GM12878 (cell line): ENCODE measurements at regions not wholly inside any gene's neighbourhood (a gene's known extent, or its start where the extent isn't known, plus 50 kb on each side); places are given as distances from the start of the nearest gene placed in this dataset.

ENCODE experiments used
- ATAC-seq: fragments of 200-7000 bp; cut with Tn5 transposase; 3 replicates; pipeline ENCODE4 v1.9.1; 2020; ENCODE audit warnings: mild to moderate bottlenecking, moderate library complexity
- BruUV-seq: library from RNA; stranded (reverse); fragments of 400-500 nt; replicated peaks from 2 replicates; lab custom pipeline; 2021; lab: Mats Ljungman, UMichigan
- CTCF ChIA-PET: fragments of 300-600 bp; sonication (Branson Sonifier 250); formaldehyde crosslinking; extraction: SDS; loops from one replicate; lab custom pipeline; 2021; ENCODE audit warnings: inconsistent platforms; lab: Yijun Ruan, JAX
- POLR2A ChIA-PET: fragments of 350-600 bp; formaldehyde crosslinking; extraction: SDS; loops from one replicate; lab custom pipeline; 2021; ENCODE audit warnings: inconsistent platforms; lab: Charles Lee
- RAD21 ChIA-PET: fragments of 300-600 bp; sonication (Branson Sonifier 250); formaldehyde crosslinking; loops from one replicate; lab custom pipeline; 2023; ENCODE audit warnings: antibody characterized with exemption; ENCODE audit not compliant: unreplicated experiment; lab: Charles Lee
- SMC1A ChIA-PET: fragments of 300-600 bp; sonication (Branson Sonifier 250); formaldehyde crosslinking; loops from one replicate; lab custom pipeline; 2023; ENCODE audit not compliant: unreplicated experiment, uncharacterized antibody; lab: Charles Lee
- DNase-seq: peaks from one replicate; pipeline ENCODE4 v3.0.0-alpha.2; 2011; ENCODE audit warnings: low read depth, low spot score
- FAIRE-seq: peaks from 3 replicates; lab custom pipeline; 2011; peaks lifted over from hg19 to GRCh38; lab: Jason Lieb, UNC
- H2AFZ ChIP-seq: 2 replicates; pipeline ENCODE4 v1.6.0; 2011; ENCODE audit warnings: low read depth, low read length, control low read depth; ENCODE audit not compliant: control insufficient read depth
- H3K27ac ChIP-seq: 2 replicates; pipeline ENCODE4 v1.5.1; 2011; ENCODE audit warnings: control low read depth; ENCODE audit not compliant: control insufficient read depth, insufficient read depth
- H3K27me3 ChIP-seq, 2 experiments: replicated peaks in 1 of 2; 2 replicates each; pipeline versions ENCODE4 v1.6.0 to v1.6.1; 2011; ENCODE audit warnings: low read length in 1 of 2; ENCODE audit not compliant: control insufficient read depth in 2 of 2, insufficient read depth in 2 of 2
- H3K36me3 ChIP-seq, 2 experiments: 2 replicates each; pipeline ENCODE4 v1.5.1; 2011; ENCODE audit warnings: low read length in 1 of 2; ENCODE audit not compliant: control insufficient read depth in 2 of 2, insufficient read depth in 2 of 2
- H3K4me1 ChIP-seq: 2 replicates; pipeline ENCODE4 v1.6.1; 2011; ENCODE audit warnings: mild to moderate bottlenecking, low read length, moderate library complexity, mixed read lengths; ENCODE audit not compliant: control insufficient read depth, insufficient read depth
- H3K4me2 ChIP-seq: 2 replicates; pipeline ENCODE4 v1.6.0; 2011; ENCODE audit warnings: control low read depth; ENCODE audit not compliant: control insufficient read depth, insufficient read depth
- H3K4me3 ChIP-seq: fragments of 200-600 bp; sonication (generic); 2 replicates; pipeline ENCODE4 v1.5.1; 2016
- H3K79me2 ChIP-seq: 2 replicates; pipeline ENCODE4 v1.6.0; 2011; ENCODE audit warnings: low read length; ENCODE audit not compliant: control insufficient read depth, insufficient read depth
- H3K9ac ChIP-seq: 2 replicates; pipeline ENCODE4 v1.8.0; 2011; ENCODE audit warnings: low read length, control low read depth, mixed read lengths; ENCODE audit not compliant: control insufficient read depth, insufficient read depth
- H3K9me3 ChIP-seq: replicated peaks from 3 replicates; pipeline ENCODE4 v1.5.1; 2011; ENCODE audit warnings: mild to moderate bottlenecking, low read length; ENCODE audit not compliant: control insufficient read depth, insufficient read depth
- H4K20me1 ChIP-seq: 2 replicates; pipeline ENCODE4 v1.6.0; 2011; ENCODE audit not compliant: control insufficient read depth, insufficient read depth
- ASH2L ChIP-seq: fragments of 300-600, 200-600 bp; sonication (generic); IDR thresholded peaks from 2 replicates; pipeline ENCODE4 v1.6.1; 2017; ENCODE audit warnings: low read depth, mild to moderate bottlenecking, borderline replicate concordance
- CHD1 ChIP-seq: IDR thresholded peaks from 2 replicates; pipeline ENCODE4 v1.6.1; 2012; ENCODE audit warnings: low read depth, low read length, improper control_type of control experiment
- ETV6 ChIP-seq, 2 experiments: fragments of 450-650 bp in 1 of 2; IDR thresholded peaks in 1 of 2; conservative IDR thresholded peaks in 1 of 2; 2 replicates each; pipeline ENCODE4 v1.6.1; 2014; ENCODE audit warnings: antibody characterized with exemption in 1 of 2, borderline replicate concordance in 1 of 2, low read depth in 1 of 2, mild to moderate bottlenecking in 1 of 2, moderate library complexity in 1 of 2
- GATAD2B ChIP-seq: fragments of 450-650 bp; conservative IDR thresholded peaks from 2 replicates; pipeline ENCODE4 v1.6.1; 2017; ENCODE audit warnings: low read depth, mild to moderate bottlenecking, moderate library complexity
- MEF2A ChIP-seq: IDR thresholded peaks from 2 replicates; pipeline ENCODE4 v1.6.1; 2011; ENCODE audit warnings: low read depth, mild to moderate bottlenecking, low read length, moderate library complexity; ENCODE audit not compliant: insufficient read depth
- MYC ChIP-seq: IDR thresholded peaks from 2 replicates; pipeline ENCODE4 v1.6.1; 2011; ENCODE audit warnings: mild to moderate bottlenecking, low read length, moderate library complexity, inconsistent platforms; ENCODE audit not compliant: insufficient read depth, insufficient replicate concordance, insufficient read length, severe bottlenecking
- SIX5 ChIP-seq: IDR thresholded peaks from 2 replicates; pipeline ENCODE4 v1.6.1; 2011; ENCODE audit warnings: mild to moderate bottlenecking, low read depth, low read length, moderate library complexity; ENCODE audit not compliant: severe bottlenecking
- SUPT20H ChIP-seq: IDR thresholded peaks from 2 replicates; pipeline ENCODE4 v1.6.1; 2011; ENCODE audit warnings: low read depth, mild to moderate bottlenecking, low read length, moderate library complexity, borderline replicate concordance; ENCODE audit not compliant: control insufficient read depth
- TCF12 ChIP-seq: IDR thresholded peaks from 2 replicates; pipeline ENCODE4 v1.6.1; 2011; ENCODE audit warnings: low read depth, mild to moderate bottlenecking, low read length
- ZNF217 ChIP-seq: fragments of 450-650 bp; IDR thresholded peaks from 2 replicates; pipeline ENCODE4 v1.6.1; 2017; ENCODE audit warnings: antibody characterized with exemption, mild to moderate bottlenecking
- WGBS: methylation state at CpG from one replicate; pipeline ENCODE4 v1.1.6; 2016; ENCODE audit warnings: low lambda C conversion rate; ENCODE audit not compliant: insufficient replicate concordance, insufficient coverage; ENCODE audit errors: missing lambda C conversion rate; 5-methylcytosine and 5-hydroxymethylcytosine counted together
- in situ Hi-C: fragments of 300-500 bp; cut with MboI; formaldehyde crosslinking; loops from 9 replicates; pipeline ENCODE4 v1.14.3; 2018; ENCODE audit warnings: mixed read lengths
- intact Hi-C: fragments of 100-400 bp; cut with micrococcal nuclease; formaldehyde crosslinking; loops from one replicate; pipeline ENCODE4 v1.14.2; 2022; ENCODE audit not compliant: unreplicated experiment
- TF ChIP-seq, protein P1 (sequence below), 3 experiments: IDR thresholded peaks in 2 of 3; conservative IDR thresholded peaks in 1 of 3; 2 replicates each; pipeline ENCODE4 v1.5.1; 2011; ENCODE audit warnings: low read depth in 3 of 3, low read length in 3 of 3, mild to moderate bottlenecking in 3 of 3, control low read depth in 2 of 3, moderate library complexity in 2 of 3, inconsistent platforms in 1 of 3, mixed read lengths in 1 of 3; ENCODE audit not compliant: control insufficient read depth in 2 of 3, insufficient read depth in 1 of 3; ENCODE audit errors: extremely low read depth in 1 of 3
- TF ChIP-seq, protein P2 (sequence below): IDR thresholded peaks from 2 replicates; pipeline ENCODE4 v1.6.1; 2012; ENCODE audit warnings: mild to moderate bottlenecking, low read depth, low read length
- TF ChIP-seq, protein P3 (sequence below): fragments of 450-650 bp; formaldehyde crosslinking; IDR thresholded peaks from 2 replicates; pipeline ENCODE4 v1.4.0; 2020; ENCODE audit warnings: mild to moderate bottlenecking, moderate library complexity

DNA sequence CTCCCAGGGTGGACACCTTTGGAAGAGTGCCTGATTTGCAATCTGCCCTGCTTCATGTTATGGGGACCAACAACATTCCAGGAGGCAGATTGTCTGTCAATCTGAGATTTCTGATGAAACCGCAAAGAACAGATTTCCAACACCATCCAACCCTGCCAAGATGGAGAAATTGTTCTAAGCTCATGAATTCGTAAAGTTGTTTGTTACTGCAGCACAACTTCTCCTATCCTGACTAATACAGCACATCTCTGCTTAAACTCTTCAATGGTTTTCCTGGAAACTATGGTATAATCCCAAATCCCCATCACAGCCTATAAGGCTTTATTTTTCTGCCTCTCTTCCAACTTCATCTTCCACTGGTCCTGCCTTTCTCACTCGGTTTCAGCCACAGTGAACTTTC is 210.3 kb upstream of the TSHZ3 start:
- Histone ChIP-seq H4K20me1 (no peaks in the 10 kb centered on the region), H3K4me1 (no peaks in the 10 kb centered on the region), H3K4me3 (no peak overlapping the region), H3K36me3 (no peaks in the 10 kb centered on the region), H2AFZ (no peak overlapping the region), H3K79me2 (no peaks in the 10 kb centered on the region), H3K27ac (no peak overlapping the region), H3K27me3 (no peaks in the 10 kb centered on the region), H3K9me3 (no peaks in the 10 kb centered on the region; the same call in 2 of the 3 replicates), H3K9ac (no peak overlapping the region), H3K4me2 (no peak overlapping the region)
- CTCF ChIA-PET: no interaction called here
- DNase-seq (no peak), ATAC-seq (no peak), FAIRE-seq (no peak)
- SMC1A ChIA-PET: no interaction called here
- BruUV-seq: no TSS peak
- RAD21 ChIA-PET: no interaction called here
- POLR2A ChIA-PET: no interaction called here
- TF ChIP-seq SIX5: no peak
- no peak for TF ChIP-seq ZNF217
- TF ChIP-seq SUPT20H: no peak
- TF ChIP-seq, protein P1, sequence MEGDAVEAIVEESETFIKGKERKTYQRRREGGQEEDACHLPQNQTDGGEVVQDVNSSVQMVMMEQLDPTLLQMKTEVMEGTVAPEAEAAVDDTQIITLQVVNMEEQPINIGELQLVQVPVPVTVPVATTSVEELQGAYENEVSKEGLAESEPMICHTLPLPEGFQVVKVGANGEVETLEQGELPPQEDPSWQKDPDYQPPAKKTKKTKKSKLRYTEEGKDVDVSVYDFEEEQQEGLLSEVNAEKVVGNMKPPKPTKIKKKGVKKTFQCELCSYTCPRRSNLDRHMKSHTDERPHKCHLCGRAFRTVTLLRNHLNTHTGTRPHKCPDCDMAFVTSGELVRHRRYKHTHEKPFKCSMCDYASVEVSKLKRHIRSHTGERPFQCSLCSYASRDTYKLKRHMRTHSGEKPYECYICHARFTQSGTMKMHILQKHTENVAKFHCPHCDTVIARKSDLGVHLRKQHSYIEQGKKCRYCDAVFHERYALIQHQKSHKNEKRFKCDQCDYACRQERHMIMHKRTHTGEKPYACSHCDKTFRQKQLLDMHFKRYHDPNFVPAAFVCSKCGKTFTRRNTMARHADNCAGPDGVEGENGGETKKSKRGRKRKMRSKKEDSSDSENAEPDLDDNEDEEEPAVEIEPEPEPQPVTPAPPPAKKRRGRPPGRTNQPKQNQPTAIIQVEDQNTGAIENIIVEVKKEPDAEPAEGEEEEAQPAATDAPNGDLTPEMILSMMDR (IDR thresholded peaks at IDR 0.05 in 2 of 3, conservative IDR thresholded peaks at IDR 0.05 in 1 of 3; ENCODE audit: control insufficient read depth in 2 of 3, extremely low read depth in 1 of 3, insufficient read depth in 1 of 3, low read depth in 3 of 3, low read length in 3 of 3): no peak
- TF ChIP-seq ASH2L: no peak
- no peak for TF ChIP-seq CHD1
- no peak for TF ChIP-seq ETV6 (conservative IDR thresholded peaks at IDR 0.05 in 1 of 2, IDR thresholded peaks at IDR 0.05 in 1 of 2; ENCODE audit: borderline replicate concordance in 1 of 2, low read depth in 1 of 2)
- TF ChIP-seq, protein P2, sequence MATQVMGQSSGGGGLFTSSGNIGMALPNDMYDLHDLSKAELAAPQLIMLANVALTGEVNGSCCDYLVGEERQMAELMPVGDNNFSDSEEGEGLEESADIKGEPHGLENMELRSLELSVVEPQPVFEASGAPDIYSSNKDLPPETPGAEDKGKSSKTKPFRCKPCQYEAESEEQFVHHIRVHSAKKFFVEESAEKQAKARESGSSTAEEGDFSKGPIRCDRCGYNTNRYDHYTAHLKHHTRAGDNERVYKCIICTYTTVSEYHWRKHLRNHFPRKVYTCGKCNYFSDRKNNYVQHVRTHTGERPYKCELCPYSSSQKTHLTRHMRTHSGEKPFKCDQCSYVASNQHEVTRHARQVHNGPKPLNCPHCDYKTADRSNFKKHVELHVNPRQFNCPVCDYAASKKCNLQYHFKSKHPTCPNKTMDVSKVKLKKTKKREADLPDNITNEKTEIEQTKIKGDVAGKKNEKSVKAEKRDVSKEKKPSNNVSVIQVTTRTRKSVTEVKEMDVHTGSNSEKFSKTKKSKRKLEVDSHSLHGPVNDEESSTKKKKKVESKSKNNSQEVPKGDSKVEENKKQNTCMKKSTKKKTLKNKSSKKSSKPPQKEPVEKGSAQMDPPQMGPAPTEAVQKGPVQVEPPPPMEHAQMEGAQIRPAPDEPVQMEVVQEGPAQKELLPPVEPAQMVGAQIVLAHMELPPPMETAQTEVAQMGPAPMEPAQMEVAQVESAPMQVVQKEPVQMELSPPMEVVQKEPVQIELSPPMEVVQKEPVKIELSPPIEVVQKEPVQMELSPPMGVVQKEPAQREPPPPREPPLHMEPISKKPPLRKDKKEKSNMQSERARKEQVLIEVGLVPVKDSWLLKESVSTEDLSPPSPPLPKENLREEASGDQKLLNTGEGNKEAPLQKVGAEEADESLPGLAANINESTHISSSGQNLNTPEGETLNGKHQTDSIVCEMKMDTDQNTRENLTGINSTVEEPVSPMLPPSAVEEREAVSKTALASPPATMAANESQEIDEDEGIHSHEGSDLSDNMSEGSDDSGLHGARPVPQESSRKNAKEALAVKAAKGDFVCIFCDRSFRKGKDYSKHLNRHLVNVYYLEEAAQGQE: no peak
- no peak for TF ChIP-seq MEF2A
- TF ChIP-seq TCF12: no peak
- TF ChIP-seq, protein P3, sequence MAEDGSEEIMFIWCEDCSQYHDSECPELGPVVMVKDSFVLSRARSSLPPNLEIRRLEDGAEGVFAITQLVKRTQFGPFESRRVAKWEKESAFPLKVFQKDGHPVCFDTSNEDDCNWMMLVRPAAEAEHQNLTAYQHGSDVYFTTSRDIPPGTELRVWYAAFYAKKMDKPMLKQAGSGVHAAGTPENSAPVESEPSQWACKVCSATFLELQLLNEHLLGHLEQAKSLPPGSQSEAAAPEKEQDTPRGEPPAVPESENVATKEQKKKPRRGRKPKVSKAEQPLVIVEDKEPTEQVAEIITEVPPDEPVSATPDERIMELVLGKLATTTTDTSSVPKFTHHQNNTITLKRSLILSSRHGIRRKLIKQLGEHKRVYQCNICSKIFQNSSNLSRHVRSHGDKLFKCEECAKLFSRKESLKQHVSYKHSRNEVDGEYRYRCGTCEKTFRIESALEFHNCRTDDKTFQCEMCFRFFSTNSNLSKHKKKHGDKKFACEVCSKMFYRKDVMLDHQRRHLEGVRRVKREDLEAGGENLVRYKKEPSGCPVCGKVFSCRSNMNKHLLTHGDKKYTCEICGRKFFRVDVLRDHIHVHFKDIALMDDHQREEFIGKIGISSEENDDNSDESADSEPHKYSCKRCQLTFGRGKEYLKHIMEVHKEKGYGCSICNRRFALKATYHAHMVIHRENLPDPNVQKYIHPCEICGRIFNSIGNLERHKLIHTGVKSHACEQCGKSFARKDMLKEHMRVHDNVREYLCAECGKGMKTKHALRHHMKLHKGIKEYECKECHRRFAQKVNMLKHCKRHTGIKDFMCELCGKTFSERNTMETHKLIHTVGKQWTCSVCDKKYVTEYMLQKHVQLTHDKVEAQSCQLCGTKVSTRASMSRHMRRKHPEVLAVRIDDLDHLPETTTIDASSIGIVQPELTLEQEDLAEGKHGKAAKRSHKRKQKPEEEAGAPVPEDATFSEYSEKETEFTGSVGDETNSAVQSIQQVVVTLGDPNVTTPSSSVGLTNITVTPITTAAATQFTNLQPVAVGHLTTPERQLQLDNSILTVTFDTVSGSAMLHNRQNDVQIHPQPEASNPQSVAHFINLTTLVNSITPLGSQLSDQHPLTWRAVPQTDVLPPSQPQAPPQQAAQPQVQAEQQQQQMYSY (CRISPR knock-in tag): no peak
- no peak for TF ChIP-seq MYC
- TF ChIP-seq GATAD2B: no peak
- 3% methylated on average over 3 of the region's 3 CpGs for WGBS
- intact Hi-C loops: no loop called here
- in situ Hi-C loops: no loop called here
